HepG2 (cell line): ENCODE measurements at regions not wholly inside any gene's neighbourhood (a gene's known extent, or its start where the extent isn't known, plus 50 kb on each side); places are given as distances from the start of the nearest gene placed in this dataset.

Experiments used
- ATAC-seq: fragments of 200-7000 bp; cut with Tn5 transposase; 3 replicates; pipeline ENCODE4 v1.9.1; 2020; ENCODE audit warnings: mild to moderate bottlenecking, moderate library complexity
- BruUV-seq: library from RNA; stranded (reverse); fragments of 400-500 nt; replicated peaks from 2 replicates; lab custom pipeline; 2021; lab: Mats Ljungman, UMichigan
- CTCF ChIA-PET: fragments of 300-600 bp; formaldehyde crosslinking; extraction: SDS; loops from one replicate; lab custom pipeline; 2021; ENCODE audit warnings: low total read pairs, inconsistent platforms, low intra/inter-chr PET ratio; lab: Yijun Ruan, JAX
- POLR2A ChIA-PET: fragments of 350-600 bp; sonication (Branson Sonifier 250); formaldehyde crosslinking; loops from one replicate; lab custom pipeline; 2020; ENCODE audit warnings: antibody characterized with exemption, inconsistent platforms; lab: Yijun Ruan, JAX
- DNase-seq: peaks from one replicate; pipeline ENCODE4 v3.0.0-alpha.2; 2015; ENCODE audit warnings: low spot score
- FAIRE-seq: peaks from 3 replicates; lab custom pipeline; 2011; peaks lifted over from hg19 to GRCh38; lab: Jason Lieb, UNC
- H2AFZ ChIP-seq: one replicate; pipeline ENCODE4 v1.6.1; 2011; ENCODE audit warnings: low read length, inconsistent platforms
- H3K27ac ChIP-seq: fragments of 300-600 bp; 3 replicates; pipeline ENCODE4 v1.8.0; 2011; ENCODE audit warnings: mixed run types, mild to moderate bottlenecking, mixed read lengths, low read length, inconsistent platforms; ENCODE audit not compliant: insufficient read depth; ENCODE audit errors: extremely low read length
- H3K27me3 ChIP-seq, 2 experiments: fragments of 200-600 bp in 1 of 2; 2 replicates in 1 of 2; 3 replicates in 1 of 2; pipeline versions ENCODE4 v1.6.0 to v1.8.0; 2011; ENCODE audit warnings: low read length in 2 of 2, mild to moderate bottlenecking in 2 of 2, moderate library complexity in 2 of 2, inconsistent platforms in 1 of 2; ENCODE audit not compliant: insufficient read depth in 2 of 2, control insufficient read depth in 1 of 2
- H3K36me3 ChIP-seq, 2 experiments: fragments of 200-600 bp in 1 of 2; replicated peaks in 1 of 2; 2 replicates in 1 of 2; 3 replicates in 1 of 2; pipeline versions ENCODE4 v1.5.1 to v1.8.0; 2011; ENCODE audit warnings: low read length in 2 of 2, inconsistent platforms in 1 of 2; ENCODE audit not compliant: insufficient read depth in 2 of 2, control insufficient read depth in 1 of 2
- H3K4me1 ChIP-seq: 2 replicates; pipeline ENCODE4 v1.5.1; 2012; ENCODE audit warnings: low read length, inconsistent platforms; ENCODE audit not compliant: insufficient read depth
- H3K4me2 ChIP-seq: 2 replicates; pipeline ENCODE4 v1.6.0; 2011; ENCODE audit warnings: low read depth, low read length, inconsistent platforms
- H3K4me3 ChIP-seq, 3 experiments: fragments of 200-600 bp in 1 of 3; sonication (generic), shearing (Covaris generic) in 1 of 3; replicated peaks in 1 of 3; 2 replicates each; pipeline ENCODE4 v1.5.1; 2011 to 2016; ENCODE audit warnings: low read length in 3 of 3, inconsistent platforms in 2 of 3, low read depth in 2 of 3, mild to moderate bottlenecking in 2 of 3, control low read depth in 1 of 3, mixed read lengths in 1 of 3; ENCODE audit not compliant: insufficient read depth in 1 of 3
- H3K79me2 ChIP-seq: one replicate; pipeline ENCODE4 v1.6.1; 2011; ENCODE audit warnings: low read length, inconsistent platforms; ENCODE audit not compliant: insufficient read depth
- H3K9ac ChIP-seq: 2 replicates; pipeline ENCODE4 v1.6.0; 2011; ENCODE audit warnings: mild to moderate bottlenecking, low read depth, low read length, inconsistent platforms; ENCODE audit not compliant: insufficient read depth
- H3K9me3 ChIP-seq: 2 replicates; pipeline ENCODE4 v1.5.1; 2012; ENCODE audit warnings: mild to moderate bottlenecking, low read length
- H4K20me1 ChIP-seq: 2 replicates; pipeline ENCODE4 v1.6.0; 2011; ENCODE audit warnings: inconsistent platforms, mild to moderate bottlenecking, low read length, moderate library complexity; ENCODE audit not compliant: insufficient read depth
- BHLHE40 ChIP-seq: IDR thresholded peaks from 2 replicates; pipeline ENCODE4 v1.6.1; 2011; ENCODE audit warnings: low read length, improper control_type of control experiment
- FOXA3 ChIP-seq: IDR thresholded peaks from 2 replicates; pipeline ENCODE4 v1.6.1; 2016; ENCODE audit warnings: missing genetic modification reagents, missing compliant biosample characterization
- MBD4 ChIP-seq: IDR thresholded peaks from 2 replicates; pipeline ENCODE4 v1.6.1; 2012; ENCODE audit warnings: low read length, inconsistent platforms, borderline replicate concordance
- NFYC ChIP-seq: IDR thresholded peaks from 2 replicates; pipeline ENCODE4 v1.6.1; 2016; ENCODE audit warnings: missing genetic modification reagents, missing compliant biosample characterization
- ZBTB26 ChIP-seq: IDR thresholded peaks from 2 replicates; pipeline ENCODE4 v1.6.1; 2016; ENCODE audit warnings: missing compliant biosample characterization, missing genetic modification reagents, borderline replicate concordance
- ZBTB42 ChIP-seq: sonication (generic); formaldehyde crosslinking; IDR thresholded peaks from 2 replicates; pipeline ENCODE4 v1.5.0; 2020; ENCODE audit warnings: mild to moderate bottlenecking, missing genetic modification reagents
- WGBS: methylation state at CpG from one replicate; pipeline ENCODE4 v1.1.6; 2017; ENCODE audit warnings: low lambda C conversion rate; 5-methylcytosine and 5-hydroxymethylcytosine counted together
- in situ Hi-C: cut with HindIII; loops from 2 replicates; pipeline ENCODE4 v1.10.0; 2017; ENCODE audit warnings: low pct_unique_long_range_greater_than_20kb; ENCODE audit not compliant: extremely low pct_ligation_motif_present
- intact Hi-C: fragments of 100-400 bp; cut with micrococcal nuclease; formaldehyde crosslinking; loops from one replicate; pipeline ENCODE4 v1.10.0; 2022; ENCODE audit not compliant: unreplicated experiment
- TF ChIP-seq, protein P1 (sequence below): sonication (generic); formaldehyde crosslinking; IDR thresholded peaks from 2 replicates; pipeline ENCODE4 v1.4.0; 2020; ENCODE audit warnings: missing genetic modification reagents

DNA sequence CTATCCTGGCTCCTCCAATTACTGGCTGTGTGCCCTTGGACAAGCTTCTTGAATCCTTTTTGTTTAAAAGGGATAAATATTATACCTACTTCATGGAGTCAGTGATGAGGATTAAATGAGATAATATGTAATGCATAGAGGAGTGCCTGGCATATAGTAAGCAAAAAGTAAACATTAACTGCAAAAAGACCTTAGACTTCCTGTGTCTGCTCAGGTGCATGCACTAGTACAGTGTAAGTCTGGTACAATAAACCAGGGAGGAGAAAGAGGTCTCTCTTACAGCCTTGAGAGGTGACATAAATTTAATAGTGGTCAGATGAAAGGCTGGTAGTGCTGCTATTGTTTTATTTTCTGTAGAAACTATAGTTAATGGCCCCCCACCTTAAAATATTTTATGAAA is 305.2 kb upstream of the MIS18BP1 start (continued):
- TF ChIP-seq, protein P1, sequence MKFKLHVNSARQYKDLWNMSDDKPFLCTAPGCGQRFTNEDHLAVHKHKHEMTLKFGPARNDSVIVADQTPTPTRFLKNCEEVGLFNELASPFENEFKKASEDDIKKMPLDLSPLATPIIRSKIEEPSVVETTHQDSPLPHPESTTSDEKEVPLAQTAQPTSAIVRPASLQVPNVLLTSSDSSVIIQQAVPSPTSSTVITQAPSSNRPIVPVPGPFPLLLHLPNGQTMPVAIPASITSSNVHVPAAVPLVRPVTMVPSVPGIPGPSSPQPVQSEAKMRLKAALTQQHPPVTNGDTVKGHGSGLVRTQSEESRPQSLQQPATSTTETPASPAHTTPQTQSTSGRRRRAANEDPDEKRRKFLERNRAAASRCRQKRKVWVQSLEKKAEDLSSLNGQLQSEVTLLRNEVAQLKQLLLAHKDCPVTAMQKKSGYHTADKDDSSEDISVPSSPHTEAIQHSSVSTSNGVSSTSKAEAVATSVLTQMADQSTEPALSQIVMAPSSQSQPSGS (CRISPR knock-in tag) = no peak
- TF ChIP-seq ZBTB26 (CRISPR knock-in tag) (no peak), FOXA3 (no peak)

DNA sequence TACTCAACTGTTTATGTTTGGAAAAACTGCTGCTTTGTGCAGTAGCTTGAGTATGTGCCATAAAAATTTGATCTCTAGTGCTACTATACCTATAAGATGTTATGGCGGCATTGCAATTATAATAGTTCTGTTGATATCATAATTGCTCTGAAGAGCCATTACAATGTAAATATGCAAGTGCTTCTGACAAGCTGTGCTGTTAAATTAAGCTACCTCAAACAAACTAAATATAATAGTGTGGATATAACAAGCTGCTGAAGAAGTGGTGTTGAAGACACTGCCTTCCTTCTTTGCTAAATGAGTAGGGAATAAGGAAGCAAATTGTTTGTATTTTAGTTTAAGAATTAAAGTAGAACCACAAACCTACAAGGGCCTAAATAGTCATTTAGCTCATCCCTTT is 301.0 kb upstream of the MIS18BP1 start:
- H3K4me3 ChIP-seq = no peak overlapping the region
- H4K20me1 ChIP-seq = no peaks in the 10 kb centered on the region
- H3K27me3 ChIP-seq = no peaks in the 10 kb centered on the region
- no peak overlapping the region for H3K27ac ChIP-seq
- intact Hi-C loops (no loop called here), in situ Hi-C loops (no loop called here)
- DNase-seq (no peak), ATAC-seq (no peak), FAIRE-seq (no peak)
- no peak overlapping the region for H2AFZ ChIP-seq
- POLR2A ChIA-PET = no interaction called here
- no peaks in the 10 kb centered on the region for H3K79me2 ChIP-seq
- H3K36me3 ChIP-seq = no peaks in the 10 kb centered on the region
- no peak overlapping the region for H3K4me2 ChIP-seq
- CTCF ChIA-PET = no interaction called here
- no peaks in the 10 kb centered on the region for H3K4me1 ChIP-seq
- TF ChIP-seq ZBTB42 (CRISPR knock-in tag) (no peak), NFYC (CRISPR knock-in tag) (no peak), MBD4 (no peak), BHLHE40 (no peak)
- BruUV-seq = no TSS peak
- 88% methylated on average over 1 of the region's 1 CpG for WGBS
- H3K9me3 ChIP-seq = no peaks in the 10 kb centered on the region
- no peak overlapping the region for H3K9ac ChIP-seq
